IMR-90 (cell line): ENCODE measurements at regions not wholly inside any gene's neighbourhood (a gene's known extent, or its start where the extent isn't known, plus 50 kb on each side); places are given as distances from the start of the nearest gene placed in this dataset.

Experiments
- MXI1 ChIP-seq: IDR thresholded peaks from 2 replicates; pipeline ENCODE4 v1.6.1; 2012; ENCODE audit warnings: low read depth, mild to moderate bottlenecking, low read length, moderate library complexity, borderline replicate concordance
- POLR2A ChIP-seq: IDR thresholded peaks from 2 replicates; pipeline ENCODE4 v1.6.1; 2012; ENCODE audit warnings: mild to moderate bottlenecking, low read depth, low read length

DNA sequence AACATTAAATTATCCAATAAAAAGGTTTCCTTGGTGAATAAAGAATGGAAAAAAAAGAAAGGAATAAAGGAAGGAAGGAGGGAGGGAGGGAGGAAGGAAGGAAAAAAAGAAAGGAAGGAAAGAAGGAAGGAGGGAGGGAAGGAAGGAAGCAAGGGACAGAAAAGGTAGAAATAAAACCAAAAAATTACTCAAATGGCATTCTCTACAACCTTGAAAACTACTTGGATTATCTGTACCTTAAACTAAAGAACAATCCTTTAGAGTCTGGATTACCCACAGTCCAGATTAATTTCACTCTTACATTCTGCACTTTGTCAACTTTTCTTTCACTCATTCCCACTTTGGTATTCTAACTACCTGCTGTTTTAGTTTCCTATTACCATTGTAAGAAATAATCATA, 361.8 kb upstream of the ADGRB3 start:
- TF ChIP-seq MXI1: no peak
- TF ChIP-seq POLR2A: no peak
